Occipital lobe (tissue), 1 donor: ENCODE measurements at regions not wholly inside any gene's neighbourhood (a gene's known extent, or its start where the extent isn't known, plus 50 kb on each side); places are given as distances from the start of the nearest gene placed in this dataset.
"Not testable (repeated sequence)": the region's sequence is repeated elsewhere in the genome, so short reads cannot be mapped to it uniquely, and the experiment has no call there.

Experiments
- DNase-seq: peaks from one replicate; lab custom pipeline; 2025; lab: John Stamatoyannopoulos, UW

GRCh38 chr2:144015655-144016245, 504.2 kb downstream of the ZEB2 start:
- no peak for DNase-seq

- DNase-seq = no peak
These were observed 504.9 kb downstream of the ZEB2 start for GRCh38 chr2:144015036-144015435.

DNA sequence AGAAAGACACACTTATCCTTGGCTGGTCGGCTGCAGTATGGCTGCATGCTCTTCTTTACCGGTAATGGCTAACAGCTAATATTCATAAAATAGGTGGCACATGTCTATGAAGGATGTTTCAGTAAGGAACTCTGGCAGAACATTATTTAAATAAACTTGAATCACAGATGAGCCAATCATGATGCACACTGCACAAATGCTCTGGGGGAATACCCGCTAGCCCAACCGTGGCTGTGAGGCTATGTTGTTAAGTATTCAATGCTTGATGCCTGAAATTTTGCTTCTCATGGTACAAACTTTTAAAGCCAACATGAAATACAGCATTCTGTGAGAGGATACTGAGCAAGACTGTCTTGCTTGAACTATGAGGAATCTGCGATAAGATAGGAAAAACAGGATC, 505.8 kb downstream of the ZEB2 start:
- no peak for DNase-seq

DNA sequence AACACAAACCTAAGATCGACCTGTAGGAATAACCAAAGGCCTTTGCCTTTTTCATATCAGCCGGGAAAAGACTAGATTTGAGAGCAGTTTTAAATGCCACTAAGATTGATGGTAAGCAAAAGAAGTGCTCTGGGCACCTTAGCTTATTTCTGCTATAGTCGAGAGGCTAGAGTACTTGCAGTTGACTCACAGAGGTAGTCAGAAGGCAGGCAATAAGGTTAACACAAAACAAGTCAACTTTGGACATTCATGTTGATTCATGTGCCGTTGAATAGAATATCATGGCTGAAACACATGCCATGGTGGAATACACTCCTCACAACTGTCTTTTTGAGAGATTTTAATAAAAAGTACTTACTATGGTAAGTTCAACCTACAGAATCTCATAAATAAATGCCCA, 507.6 kb downstream of the ZEB2 start:
- DNase-seq = no peak

- no peak for DNase-seq
These were observed 508.4 kb downstream of the ZEB2 start for GRCh38 chr2:144011553-144011952.

- DNase-seq = no peak
These were observed 508.8 kb downstream of the ZEB2 start for GRCh38 chr2:144011098-144011497.

DNA sequence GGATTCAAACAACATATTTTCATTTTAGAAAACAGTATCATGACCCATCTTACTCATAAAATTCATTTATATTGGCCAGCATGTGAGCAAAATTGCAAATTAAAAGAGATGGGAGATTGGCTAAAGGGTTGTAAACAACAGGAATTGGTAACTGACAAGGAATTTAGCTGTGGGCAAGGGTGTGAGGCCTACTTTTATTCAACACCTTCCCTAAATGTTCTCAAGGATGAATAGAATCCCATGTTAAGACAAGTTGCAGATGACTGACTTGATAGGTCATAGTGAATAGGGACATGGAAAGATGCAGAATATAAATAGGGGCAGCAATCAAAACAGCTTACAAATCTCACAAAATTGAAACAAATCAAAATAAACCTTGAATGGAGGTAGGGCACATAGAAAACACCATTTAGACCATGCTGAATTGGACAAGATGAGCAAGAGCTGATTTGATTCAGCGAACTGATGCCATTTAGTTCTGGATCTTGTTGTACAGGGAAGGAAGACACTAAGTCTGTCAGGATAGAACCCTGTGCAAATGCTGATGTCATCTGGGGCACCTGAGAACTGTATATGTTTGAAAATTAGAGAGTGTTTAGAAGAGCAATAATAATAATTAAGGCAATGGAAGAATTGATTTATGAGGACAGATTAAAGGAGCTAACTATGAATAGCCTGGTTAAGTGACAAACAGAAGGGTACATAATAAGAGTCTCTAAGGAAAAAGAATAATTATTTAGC, 509.7 kb downstream of the ZEB2 start:
- no peak for DNase-seq

GRCh38 chr2:144006139-144006538, 513.8 kb downstream of the ZEB2 start:
- DNase-seq = no peak

- DNase-seq = no peak
These were observed 515.2 kb downstream of the ZEB2 start for GRCh38 chr2:144004742-144005141.

DNA sequence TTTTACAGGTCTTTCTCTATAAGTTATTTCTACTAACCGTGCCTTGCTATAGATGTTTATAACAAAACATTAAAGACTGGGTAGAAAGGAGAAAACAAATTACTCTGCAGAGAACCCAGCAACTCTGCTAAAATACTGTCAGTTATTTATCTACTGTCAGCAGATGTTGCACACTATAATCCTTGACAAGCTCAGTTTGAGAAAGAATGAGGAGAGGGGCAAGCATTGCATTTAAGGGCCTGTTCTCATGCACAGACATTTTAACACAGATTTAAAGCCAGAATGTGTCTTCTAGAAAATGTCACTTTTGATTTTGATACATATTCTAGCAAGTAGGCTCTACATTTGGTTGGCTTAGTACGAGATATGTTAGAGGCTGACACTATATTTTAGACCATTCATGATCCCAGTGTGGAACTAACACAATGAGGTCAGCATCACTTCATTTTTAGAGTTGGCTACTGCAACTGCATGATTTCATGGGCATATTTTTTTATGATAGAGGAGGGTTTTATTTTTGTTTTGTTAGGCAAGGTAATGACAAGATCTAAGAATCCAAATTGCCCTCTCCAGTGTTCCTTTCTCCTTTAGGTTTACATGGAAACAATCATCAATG, 516.4 kb downstream of the ZEB2 start:
- no peak for DNase-seq

GRCh38 chr2:143996974-143997373, 522.9 kb downstream of the ZEB2 start:
- DNase-seq = no peak

- no peak for DNase-seq
These were observed 525.0 kb downstream of the ZEB2 start for GRCh38 chr2:143994961-143995360.

- DNase-seq = not testable (repeated sequence)
These were observed 528.3 kb downstream of the ZEB2 start for GRCh38 chr2:143991596-143991995.

GRCh38 chr2:143988082-143988481, 531.8 kb downstream of the ZEB2 start:
- no peak for DNase-seq

- no peak for DNase-seq
These were observed 538.5 kb downstream of the ZEB2 start for GRCh38 chr2:143981428-143981827.

DNA sequence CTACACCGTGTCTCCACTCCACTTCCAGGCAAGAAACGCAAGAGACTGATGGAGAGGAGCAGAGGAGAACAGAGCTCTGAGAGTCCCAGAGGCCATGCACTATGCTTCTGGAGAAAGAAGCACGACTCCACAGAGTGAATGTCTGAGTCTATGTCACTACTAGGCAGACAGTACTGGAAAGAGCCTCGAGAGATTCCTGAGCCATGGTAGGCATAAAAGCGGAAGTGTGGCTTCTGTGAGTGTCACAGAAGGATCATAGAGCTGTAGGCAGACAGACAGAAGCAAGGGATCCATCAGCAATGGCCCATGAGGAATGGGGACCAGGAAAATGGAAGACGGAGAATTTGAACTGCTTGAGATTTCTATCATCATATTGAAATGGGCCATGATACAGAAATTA, 542.6 kb downstream of the ZEB2 start:
- no peak for DNase-seq

DNA sequence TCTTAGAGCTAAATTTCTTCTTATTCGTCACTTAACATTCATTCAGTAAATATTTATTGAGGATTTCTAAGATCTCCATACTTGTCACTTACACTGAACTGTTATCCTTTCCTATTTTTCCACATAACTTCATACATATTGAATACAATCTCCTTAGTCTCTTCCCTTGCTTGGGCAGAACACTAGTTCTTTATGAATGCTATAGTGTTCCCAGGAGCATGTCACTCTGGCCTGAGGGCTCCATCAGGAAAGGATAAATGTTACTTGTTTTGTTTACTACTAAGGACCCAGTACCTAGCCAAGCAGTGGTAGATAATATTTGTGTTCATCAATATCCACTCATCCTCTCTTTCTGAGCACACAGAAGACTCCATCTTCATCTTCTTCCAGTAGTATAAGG, 544.7 kb downstream of the ZEB2 start:
- DNase-seq = no peak

- DNase-seq = no peak
These were observed 545.7 kb downstream of the ZEB2 start for GRCh38 chr2:143974262-143974661.

DNA sequence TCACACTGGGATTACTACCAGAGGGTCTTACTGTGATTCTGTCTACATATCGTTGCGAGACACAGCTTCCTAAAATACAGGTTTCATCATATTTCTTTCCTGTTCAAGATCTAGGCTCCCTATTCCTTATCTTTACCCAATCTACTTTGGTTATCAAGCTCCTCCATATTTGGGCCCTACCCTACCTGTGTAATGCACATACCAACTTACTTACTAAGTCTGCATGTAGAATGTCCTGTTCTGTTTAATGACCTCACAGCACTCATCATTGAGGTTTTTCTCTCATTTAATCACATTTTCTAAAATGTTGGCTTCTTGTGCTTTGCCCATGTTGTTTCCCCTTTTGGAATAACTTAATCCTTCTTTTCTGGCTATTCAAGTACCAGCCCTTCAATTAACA, 551.1 kb downstream of the ZEB2 start:
- DNase-seq = no peak

GRCh38 chr2:143968360-143968759, 551.6 kb downstream of the ZEB2 start:
- no peak for DNase-seq

- no peak for DNase-seq
These were observed 554.3 kb downstream of the ZEB2 start for GRCh38 chr2:143965493-143966164.

DNA sequence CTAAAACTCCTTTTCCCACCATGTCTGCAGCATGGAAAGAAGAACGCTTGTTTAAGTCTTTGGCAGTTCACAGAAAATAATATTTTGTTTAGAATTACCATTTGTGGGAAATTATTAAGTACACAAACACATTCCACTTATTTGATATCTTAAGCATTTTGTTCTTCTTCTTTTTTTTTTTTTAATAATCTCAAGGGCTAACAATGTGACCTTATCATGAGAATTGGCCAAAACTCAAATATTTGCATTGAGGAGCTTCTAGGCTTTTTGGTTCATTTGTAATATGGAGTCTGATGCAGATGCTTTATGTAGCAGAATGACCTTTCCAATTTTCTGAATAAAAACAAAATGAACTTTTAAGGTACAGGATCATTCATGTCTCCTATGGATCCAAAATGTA, 555.0 kb downstream of the ZEB2 start:
- DNase-seq = no peak
